SK-N-SH (cell line): ENCODE measurements at regions not wholly inside any gene's neighbourhood (a gene's known extent, or its start where the extent isn't known, plus 50 kb on each side); places are given as distances from the start of the nearest gene placed in this dataset.
"Not testable (repeated sequence)": the region's sequence is repeated elsewhere in the genome, so short reads cannot be mapped to it uniquely, and the experiment has no call there.

Experiments
- EP300 ChIP-seq, 2 experiments: IDR thresholded peaks; 2 replicates each; pipeline versions ENCODE4 v1.4.0 to v1.6.1; 2012; ENCODE audit warnings: borderline replicate concordance in 1 of 2, low read depth in 1 of 2, low read length in 1 of 2
- FOXM1 ChIP-seq: IDR thresholded peaks from 2 replicates; pipeline ENCODE4 v1.4.0; 2012; ENCODE audit warnings: low read depth, mild to moderate bottlenecking
- GATA2 ChIP-seq: sonication (generic); formaldehyde crosslinking; IDR thresholded peaks from 2 replicates; pipeline ENCODE4 v1.5.0; 2020; ENCODE audit warnings: mild to moderate bottlenecking, missing genetic modification reagents
- JUND ChIP-seq: IDR thresholded peaks from 2 replicates; pipeline ENCODE4 v1.4.0; 2012
- MXI1 ChIP-seq: IDR thresholded peaks from 2 replicates; pipeline ENCODE4 v1.6.1; 2012; ENCODE audit warnings: mild to moderate bottlenecking, low read depth, low read length, improper control_type of control experiment
- NFIC ChIP-seq: IDR thresholded peaks from 2 replicates; pipeline ENCODE4 v1.4.0; 2012; ENCODE audit warnings: borderline replicate concordance
- POLR2AphosphoS5 ChIP-seq: IDR thresholded peaks from 2 replicates; pipeline ENCODE4 v1.6.1; 2012; ENCODE audit warnings: low read depth, low read length
- RCOR1 ChIP-seq: fragments of 150-350 bp; IDR thresholded peaks from 2 replicates; pipeline ENCODE4 v1.6.1; 2017; ENCODE audit warnings: antibody characterized with exemption, low read length
- TAF1 ChIP-seq: IDR thresholded peaks from 2 replicates; pipeline ENCODE4 v1.6.1; 2012; ENCODE audit warnings: low read depth, mild to moderate bottlenecking, low read length, moderate library complexity, borderline replicate concordance
- TF ChIP-seq, protein P1 (sequence below): IDR thresholded peaks from 2 replicates; pipeline ENCODE4; 2012
- TF ChIP-seq, protein P2 (sequence below): fragments of 200-600 bp; sonication (generic); IDR thresholded peaks from 2 replicates; pipeline ENCODE4 v1.6.1; 2017; ENCODE audit warnings: antibody characterized with exemption, mild to moderate bottlenecking, moderate library complexity
- TF ChIP-seq, protein P3 (sequence below): IDR thresholded peaks from 2 replicates; pipeline ENCODE4 v1.6.1; 2012; ENCODE audit warnings: mild to moderate bottlenecking, low read depth, low read length, moderate library complexity
- TF ChIP-seq, protein P4 (sequence below): IDR thresholded peaks from 2 replicates; pipeline ENCODE4 v1.4.0; 2012; ENCODE audit warnings: low read depth

DNA sequence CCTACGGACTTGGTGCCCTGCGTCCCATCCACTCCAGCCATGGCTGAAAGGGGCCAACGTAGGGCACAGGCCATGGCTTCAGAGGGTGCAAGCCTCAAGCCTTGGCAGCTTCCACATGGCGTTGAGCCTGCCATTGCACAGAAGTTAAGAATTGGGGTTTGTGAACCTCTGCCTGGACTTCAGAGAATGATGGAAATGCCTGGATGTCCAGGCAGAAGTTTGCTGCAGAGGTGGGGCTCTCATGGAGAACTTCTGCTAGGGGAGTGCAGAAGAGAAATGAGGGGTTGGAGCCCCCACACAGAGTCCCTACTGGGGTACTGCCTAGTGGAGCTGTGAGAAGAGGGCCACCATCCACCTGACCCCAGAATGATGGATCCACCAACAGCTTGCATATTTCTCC is 462.9 kb upstream of the PCDH20 start:
- TF ChIP-seq EP300 (IDR thresholded peaks at IDR 0.05; ENCODE audit: borderline replicate concordance in 1 of 2, low read depth in 1 of 2, low read length in 1 of 2); NFIC; POLR2AphosphoS5; GATA2; FOXM1; JUND; RCOR1; MXI1; TAF1: not testable (repeated sequence)
- TF ChIP-seq, protein P1, sequence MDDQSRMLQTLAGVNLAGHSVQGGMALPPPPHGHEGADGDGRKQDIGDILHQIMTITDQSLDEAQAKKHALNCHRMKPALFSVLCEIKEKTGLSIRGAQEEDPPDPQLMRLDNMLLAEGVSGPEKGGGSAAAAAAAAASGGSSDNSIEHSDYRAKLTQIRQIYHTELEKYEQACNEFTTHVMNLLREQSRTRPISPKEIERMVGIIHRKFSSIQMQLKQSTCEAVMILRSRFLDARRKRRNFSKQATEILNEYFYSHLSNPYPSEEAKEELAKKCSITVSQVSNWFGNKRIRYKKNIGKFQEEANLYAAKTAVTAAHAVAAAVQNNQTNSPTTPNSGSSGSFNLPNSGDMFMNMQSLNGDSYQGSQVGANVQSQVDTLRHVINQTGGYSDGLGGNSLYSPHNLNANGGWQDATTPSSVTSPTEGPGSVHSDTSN: not testable (repeated sequence)
- TF ChIP-seq, protein P2, sequence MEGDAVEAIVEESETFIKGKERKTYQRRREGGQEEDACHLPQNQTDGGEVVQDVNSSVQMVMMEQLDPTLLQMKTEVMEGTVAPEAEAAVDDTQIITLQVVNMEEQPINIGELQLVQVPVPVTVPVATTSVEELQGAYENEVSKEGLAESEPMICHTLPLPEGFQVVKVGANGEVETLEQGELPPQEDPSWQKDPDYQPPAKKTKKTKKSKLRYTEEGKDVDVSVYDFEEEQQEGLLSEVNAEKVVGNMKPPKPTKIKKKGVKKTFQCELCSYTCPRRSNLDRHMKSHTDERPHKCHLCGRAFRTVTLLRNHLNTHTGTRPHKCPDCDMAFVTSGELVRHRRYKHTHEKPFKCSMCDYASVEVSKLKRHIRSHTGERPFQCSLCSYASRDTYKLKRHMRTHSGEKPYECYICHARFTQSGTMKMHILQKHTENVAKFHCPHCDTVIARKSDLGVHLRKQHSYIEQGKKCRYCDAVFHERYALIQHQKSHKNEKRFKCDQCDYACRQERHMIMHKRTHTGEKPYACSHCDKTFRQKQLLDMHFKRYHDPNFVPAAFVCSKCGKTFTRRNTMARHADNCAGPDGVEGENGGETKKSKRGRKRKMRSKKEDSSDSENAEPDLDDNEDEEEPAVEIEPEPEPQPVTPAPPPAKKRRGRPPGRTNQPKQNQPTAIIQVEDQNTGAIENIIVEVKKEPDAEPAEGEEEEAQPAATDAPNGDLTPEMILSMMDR: not testable (repeated sequence)
- TF ChIP-seq, protein P3, sequence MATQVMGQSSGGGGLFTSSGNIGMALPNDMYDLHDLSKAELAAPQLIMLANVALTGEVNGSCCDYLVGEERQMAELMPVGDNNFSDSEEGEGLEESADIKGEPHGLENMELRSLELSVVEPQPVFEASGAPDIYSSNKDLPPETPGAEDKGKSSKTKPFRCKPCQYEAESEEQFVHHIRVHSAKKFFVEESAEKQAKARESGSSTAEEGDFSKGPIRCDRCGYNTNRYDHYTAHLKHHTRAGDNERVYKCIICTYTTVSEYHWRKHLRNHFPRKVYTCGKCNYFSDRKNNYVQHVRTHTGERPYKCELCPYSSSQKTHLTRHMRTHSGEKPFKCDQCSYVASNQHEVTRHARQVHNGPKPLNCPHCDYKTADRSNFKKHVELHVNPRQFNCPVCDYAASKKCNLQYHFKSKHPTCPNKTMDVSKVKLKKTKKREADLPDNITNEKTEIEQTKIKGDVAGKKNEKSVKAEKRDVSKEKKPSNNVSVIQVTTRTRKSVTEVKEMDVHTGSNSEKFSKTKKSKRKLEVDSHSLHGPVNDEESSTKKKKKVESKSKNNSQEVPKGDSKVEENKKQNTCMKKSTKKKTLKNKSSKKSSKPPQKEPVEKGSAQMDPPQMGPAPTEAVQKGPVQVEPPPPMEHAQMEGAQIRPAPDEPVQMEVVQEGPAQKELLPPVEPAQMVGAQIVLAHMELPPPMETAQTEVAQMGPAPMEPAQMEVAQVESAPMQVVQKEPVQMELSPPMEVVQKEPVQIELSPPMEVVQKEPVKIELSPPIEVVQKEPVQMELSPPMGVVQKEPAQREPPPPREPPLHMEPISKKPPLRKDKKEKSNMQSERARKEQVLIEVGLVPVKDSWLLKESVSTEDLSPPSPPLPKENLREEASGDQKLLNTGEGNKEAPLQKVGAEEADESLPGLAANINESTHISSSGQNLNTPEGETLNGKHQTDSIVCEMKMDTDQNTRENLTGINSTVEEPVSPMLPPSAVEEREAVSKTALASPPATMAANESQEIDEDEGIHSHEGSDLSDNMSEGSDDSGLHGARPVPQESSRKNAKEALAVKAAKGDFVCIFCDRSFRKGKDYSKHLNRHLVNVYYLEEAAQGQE: not testable (repeated sequence)
- TF ChIP-seq, protein P4, sequence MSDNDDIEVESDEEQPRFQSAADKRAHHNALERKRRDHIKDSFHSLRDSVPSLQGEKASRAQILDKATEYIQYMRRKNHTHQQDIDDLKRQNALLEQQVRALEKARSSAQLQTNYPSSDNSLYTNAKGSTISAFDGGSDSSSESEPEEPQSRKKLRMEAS: not testable (repeated sequence)
